CD4-positive, alpha-beta T cell treated with Interferon gamma for 1 hour (primary cell): ENCODE measurements at regions not wholly inside any gene's neighbourhood (a gene's known extent, or its start where the extent isn't known, plus 50 kb on each side); places are given as distances from the start of the nearest gene placed in this dataset.
"Not testable (repeated sequence)": the region's sequence is repeated elsewhere in the genome, so short reads cannot be mapped to it uniquely, and the experiment has no call there.

Source experiments
- DNase-seq: peaks from one replicate; pipeline ENCODE4 v3.0.0-alpha.2; 2020

DNA sequence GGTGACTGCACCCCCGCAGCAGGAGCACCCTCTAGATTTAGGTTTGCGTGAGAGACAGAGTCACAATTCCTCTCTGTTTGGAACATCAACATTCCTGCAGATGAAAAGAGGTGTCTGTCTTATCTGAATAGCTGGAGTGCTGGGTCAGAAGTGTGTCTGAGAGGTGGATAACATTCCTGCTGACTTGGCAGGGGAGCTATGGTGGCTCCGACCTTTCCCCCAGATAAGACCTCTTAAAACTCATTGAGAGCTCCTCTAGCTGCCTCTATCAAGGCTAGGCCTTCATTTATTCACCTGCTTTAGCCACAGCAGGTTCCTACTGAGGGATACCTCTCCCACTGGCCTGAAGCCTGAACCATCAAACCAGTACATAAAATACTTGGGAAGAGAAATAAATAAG lies 615.5 kb downstream of the LRRC70 start:
- no peak for DNase-seq

DNA sequence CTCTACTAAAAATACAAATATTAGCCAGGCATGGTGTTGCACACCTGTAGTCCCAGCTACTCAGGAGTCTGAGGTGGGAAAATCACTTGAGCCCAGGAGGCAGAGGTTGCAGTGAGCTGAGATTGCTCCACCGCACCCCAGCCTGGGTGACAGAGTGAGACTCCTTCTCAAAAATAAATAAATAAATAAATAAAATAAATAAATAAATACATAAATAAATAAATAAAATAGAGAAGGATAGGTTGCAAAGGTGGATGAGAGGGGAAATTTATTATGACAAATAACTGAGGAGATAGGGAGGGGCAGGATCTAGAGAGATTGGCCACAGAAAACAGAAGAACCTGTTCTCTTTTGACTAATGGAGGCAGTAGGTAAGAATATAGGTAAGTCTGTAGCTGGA lies 601.6 kb downstream of the LRRC70 start:
- DNase-seq = not testable (repeated sequence)

DNA sequence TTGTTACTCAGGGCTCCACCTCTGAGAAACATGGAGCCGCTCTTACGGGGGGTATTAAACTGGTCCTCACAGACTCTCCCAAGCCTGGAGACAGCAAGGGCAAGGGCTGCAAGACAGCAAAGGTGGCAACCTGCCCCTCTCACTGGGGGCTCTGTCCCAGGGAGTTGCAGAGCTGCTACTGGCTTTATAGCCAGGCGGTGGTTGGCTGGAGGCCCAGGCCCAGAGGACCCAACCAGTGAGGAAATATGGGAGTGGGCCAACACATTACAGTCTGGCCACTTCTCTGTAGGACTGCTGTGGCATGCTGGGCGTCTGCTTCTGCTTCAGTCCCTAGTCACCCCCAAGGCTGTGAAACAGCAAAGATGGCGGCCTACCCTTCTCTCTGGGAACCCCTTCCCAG lies 597.2 kb downstream of the LRRC70 start:
- no peak for DNase-seq

DNA sequence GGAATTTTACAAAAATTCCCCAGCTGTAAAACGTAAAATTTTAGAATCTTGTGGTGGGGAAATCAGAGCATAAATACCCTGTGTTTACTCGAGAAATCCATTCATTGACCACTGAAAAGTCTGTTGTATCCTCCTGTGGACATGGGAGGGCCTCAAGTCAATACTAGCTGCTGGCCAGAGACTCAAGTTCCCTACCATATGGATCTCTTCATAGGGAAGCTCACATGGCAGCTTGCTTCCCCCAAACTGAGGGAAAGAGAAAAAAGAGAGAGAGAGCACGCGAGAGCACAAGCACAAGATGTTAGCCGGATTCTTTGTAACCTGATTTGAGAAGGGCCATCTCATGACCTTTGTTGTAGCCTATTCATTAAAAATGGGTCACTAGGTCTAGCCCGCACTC lies 591.9 kb downstream of the LRRC70 start:
- DNase-seq = no peak

DNA sequence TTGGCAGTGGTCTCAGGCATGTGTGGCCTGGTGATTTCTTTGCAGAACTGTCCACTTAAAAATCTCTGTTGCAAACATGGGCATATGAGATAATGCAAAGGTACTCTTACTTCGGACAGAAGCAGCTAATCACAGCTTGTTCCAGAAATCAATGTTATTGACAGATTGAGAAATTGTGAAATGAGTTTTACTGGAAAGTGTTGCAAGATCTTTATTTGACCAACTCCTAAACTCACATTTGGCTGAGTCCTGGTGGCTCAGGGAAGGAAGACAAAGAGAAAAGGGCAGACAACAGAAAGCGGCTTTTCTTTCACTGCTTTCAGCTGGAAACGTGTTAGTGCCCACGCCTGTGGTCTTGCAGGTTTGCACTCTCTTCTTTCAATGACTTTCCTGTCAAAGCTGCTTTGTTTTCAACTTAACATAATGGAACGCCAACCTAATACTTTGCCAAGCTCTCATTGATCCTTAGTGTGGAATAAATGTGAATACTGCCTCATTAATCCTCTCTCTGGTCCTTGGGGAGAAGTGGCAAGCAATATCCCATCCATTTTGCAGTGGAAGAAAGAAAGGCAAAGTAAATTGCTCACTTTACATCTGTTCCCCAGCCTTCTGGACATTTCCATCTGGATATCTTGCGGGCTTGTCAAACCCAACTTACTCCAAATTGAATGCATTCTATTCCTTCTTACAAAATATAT lies 586.4 kb downstream of the LRRC70 start:
- DNase-seq = no peak

DNA sequence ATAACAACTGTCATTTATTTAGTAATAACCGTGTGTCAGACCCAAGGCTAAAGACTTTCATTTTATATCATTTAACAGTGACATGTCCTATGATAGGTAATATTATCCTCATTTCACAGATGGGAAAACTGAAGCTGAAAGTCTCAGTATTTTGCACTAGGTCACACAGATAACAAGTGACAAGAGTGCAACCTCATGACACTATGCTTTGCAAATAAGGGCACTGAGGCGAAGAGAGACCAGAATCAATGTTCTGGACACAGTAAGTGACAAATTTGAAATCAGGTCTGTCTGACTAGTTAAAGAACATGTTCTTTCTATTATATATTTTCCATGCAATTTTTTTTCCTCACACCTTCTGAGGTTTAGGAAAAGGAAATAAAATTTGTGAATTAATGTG lies 585.7 kb downstream of the LRRC70 start:
- DNase-seq = no peak

DNA sequence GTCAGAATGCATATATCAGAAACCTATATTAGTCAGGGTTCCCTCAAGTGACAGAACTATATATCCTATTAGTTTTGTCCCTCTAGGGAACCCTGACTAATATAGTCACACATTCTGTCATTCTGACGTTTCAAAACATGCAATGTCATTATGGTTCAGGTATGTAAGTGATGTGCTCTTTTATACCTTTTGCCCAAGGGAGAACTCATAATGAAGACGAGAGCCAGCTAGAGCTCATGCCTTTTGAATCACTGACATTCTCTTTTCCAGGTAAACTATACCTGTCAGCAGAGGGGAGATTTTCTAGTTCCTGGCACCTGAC lies 576.7 kb downstream of the LRRC70 start:
- DNase-seq = no peak

DNA sequence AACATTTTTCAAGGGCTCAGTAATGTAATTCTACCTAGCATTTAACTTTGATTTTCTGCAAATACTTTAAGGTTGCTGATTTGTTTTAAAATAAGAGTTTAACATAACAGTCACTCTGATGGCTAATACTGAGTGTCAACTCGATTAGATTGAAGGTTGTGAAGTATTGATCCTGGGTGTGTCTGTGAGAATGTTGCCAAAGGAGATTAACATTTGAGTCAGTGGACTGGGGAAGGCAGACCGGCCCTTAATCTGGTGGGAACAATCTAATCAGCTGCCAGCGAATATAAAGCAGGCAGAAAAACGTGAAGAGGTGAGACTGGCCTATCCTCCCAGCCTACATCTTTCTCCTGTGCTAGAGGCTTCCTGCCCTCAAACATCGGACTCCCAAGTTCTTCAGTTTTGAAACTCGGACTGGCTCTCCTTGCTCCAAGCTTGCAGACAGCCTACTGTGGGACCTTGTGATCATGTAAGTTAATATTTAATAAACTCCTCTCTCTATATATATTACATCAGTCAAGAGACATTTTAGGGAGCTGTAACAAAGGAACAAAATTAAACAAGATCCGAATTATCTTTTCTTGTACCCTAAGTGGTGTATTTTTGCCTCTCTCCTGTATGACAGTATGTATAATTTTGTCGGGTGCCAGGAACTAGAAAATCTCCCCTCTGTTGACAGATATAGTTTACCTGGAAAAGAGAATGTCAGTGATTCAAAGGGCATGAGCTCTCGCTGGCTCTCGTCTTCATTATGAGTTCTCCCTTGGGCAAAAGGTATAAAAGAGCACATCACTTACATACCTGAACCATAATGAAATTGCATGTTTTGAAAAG lies 576.1 kb downstream of the LRRC70 start:
- DNase-seq = no peak

DNA sequence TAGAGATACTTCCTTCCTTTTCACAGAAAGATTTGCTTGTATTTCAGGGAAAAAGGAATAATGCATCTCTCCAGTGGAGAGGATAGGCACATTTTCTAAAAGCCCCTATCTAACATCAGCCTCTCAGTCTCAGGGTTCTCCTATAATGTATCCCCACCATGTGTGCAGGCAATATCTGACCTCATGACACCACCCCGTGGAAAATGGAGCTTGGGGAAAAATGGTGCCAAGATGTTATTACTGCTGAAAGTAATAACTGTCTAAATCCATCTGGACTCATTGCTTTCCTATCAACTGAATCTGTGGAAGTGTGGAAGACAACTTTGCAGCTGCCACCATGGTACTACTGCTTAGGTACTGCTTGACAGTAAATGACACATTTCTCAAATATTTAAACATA lies 574.3 kb downstream of the LRRC70 start:
- DNase-seq = no peak

DNA sequence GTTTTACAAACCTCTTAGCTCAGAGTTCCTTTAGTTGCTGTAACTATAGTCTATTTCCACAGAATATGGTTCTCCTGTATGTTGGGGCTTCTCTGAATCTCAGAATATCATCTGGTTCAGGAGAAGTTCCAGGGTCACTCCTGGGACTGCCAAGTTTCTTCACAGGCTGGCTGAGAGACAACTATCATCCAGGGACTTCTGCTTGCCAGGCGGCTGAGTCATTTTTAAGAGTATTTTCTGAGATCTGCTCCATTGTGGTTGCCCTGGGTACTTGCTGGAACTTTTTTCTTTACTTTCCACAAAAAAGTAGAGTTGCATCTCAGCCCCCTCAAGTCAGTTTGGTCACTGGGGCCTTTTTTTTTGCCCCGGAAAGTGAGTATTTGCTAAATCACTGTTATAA lies 566.5 kb downstream of the LRRC70 start:
- no peak for DNase-seq

DNA sequence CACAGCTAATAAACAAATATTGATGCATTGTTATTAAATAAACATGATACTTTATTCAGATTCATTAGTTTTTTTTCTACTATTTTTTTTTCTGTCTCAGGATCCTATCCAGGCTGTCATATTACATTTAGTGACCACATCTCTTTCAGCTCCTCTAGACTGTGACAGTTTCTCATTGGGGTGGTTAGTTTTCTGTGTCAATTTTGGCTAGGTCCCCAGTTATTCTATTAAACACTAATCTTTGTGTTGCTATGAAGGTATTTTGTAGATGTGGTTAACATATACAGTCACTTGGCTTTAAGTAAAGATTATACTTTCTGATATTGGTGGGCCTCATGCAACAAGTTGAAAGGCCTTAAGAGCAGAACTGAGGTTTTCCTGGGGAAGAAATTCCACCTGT lies 563.0 kb downstream of the LRRC70 start:
- DNase-seq = no peak

DNA sequence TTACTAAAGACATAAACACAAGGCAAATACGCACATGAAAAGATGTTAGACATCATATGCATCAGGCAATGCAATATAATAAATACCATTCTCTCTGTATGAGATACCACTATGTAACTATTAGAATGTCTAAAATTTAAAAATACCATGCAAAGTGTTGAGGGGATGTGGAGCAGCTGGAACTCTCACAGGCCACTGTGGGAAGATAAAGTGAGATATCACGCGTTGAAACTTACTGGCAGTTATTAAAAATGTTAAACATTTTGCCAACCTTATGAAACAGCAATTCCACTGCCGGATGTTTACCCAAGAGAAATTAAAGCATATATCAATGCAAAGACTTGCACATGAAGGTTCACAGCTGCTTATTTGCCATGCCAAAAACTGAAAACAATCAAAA lies 556.7 kb downstream of the LRRC70 start:
- no peak for DNase-seq

DNA sequence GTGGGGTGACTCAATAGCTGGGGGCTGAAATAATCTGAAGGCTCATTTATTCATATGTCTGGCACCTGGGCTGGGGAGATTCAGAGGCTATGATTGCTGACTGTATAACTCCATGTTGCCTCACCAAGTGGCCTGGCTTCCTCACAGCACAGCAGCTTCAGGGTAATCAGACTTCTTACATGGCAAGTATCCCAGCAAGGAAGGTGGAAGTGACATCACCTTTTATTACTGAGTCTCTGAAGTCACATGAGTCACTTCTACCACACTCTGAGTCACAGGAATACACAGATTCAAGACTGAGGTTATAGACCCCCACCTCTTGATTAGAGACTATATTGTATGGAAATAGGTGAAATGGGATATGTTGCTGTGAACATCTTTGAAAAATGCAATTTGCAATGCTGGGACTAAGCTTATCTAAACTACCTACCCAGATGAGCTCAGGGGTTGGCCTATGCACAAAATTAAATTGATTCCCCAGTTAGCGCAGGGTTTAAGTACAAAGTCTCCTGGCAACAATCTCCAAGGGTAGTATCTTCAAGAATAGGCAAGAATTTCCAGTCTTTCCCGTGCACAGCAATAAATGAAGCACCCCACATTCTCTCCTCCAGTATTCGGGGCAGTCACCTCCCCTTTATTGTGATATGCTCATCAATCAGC lies 553.1 kb downstream of the LRRC70 start:
- no peak for DNase-seq

DNA sequence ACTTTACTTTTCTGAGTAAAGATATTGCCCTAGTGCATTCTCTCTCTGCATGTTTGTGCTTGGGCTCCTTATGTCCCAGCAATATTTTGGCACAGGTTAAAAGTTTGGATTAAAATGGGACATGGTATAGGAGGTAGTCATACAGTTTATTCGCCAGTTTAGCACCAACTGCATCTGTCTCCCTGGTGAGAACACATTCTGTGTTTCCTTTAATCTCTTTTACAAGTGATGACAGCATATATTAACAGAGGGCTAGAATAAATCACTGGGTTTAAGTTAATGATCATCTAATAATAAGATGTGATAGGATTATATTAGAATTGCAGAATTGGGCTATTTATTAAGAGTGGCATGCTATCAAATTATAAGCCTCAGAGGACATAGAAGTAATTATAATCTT lies 550.1 kb downstream of the LRRC70 start:
- no peak for DNase-seq

DNA sequence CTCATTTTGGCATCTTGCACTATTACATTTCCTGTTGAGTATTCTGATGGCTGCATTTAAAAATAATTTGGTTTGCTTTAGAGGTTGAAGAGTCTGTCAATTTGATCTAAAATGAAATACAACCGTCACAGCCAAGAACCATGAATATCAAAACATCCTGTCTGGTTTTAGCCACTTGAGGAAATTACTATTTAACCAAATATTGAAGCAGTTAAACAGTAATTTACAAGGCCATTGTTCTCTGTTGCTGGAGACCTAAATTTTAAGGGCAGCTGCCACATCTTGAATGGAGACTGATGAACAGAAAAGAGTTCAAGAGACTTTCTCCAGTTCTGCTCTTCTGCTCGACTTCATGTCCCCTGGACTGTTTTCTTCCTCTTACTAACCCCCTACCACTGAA lies 549.4 kb downstream of the LRRC70 start:
- no peak for DNase-seq

DNA sequence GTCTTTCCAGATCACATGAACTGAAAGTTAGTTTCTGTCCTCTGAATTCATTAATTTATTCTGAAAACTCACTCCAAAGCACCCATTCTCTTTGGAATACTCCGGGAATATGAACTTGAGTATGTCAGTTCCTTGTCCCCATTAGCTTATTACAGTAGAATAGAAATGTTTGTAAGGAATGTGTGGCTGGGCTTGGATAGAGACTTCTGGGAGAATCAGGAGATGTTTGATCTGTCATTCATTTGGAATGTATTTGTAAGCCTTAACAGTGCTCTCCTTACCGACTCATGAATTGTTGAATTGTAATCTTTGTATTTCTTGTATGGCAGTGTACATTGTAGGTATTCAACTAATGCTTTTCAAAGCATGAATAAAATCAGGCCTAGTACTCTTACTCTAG lies 548.4 kb downstream of the LRRC70 start:
- DNase-seq = no peak

DNA sequence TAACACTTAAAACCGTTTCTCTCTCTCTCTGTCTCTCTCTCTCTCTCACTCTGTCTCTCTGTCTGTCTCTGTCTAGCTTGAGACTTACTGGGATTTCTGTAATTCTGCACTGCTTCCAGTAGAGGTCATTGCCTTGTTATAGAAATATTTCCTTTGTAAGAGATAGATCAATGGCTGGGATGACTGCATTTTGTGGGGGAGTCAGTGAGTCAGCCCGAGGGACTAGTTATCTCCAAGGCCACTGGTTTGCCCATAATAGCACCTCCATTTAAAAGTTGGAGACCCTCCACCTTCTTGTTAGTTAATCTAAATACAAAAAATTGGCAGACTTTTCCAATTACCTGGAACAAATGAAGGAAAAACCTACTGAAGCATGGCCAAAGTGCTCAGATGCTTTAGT lies 547.2 kb downstream of the LRRC70 start:
- DNase-seq = no peak

DNA sequence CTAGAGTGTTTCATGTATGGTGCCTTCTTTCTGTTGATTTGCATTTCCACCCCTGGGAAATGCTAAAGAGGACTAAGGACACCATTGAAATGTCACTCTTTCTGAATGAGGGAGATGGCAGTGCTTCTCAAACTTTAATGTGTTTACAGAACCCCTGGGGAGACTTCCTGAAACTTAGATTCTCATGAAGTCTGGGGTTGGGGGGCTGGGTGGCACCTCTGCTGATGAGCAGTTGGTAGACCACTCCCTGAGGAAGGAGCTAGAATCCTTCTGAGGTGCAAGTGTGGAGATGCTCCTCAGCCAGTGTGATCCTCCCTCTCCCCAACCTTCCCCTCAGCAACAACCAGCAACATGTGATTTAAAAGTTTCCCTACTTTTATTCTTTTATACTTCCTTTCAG lies 546.8 kb downstream of the LRRC70 start:
- no peak for DNase-seq

DNA sequence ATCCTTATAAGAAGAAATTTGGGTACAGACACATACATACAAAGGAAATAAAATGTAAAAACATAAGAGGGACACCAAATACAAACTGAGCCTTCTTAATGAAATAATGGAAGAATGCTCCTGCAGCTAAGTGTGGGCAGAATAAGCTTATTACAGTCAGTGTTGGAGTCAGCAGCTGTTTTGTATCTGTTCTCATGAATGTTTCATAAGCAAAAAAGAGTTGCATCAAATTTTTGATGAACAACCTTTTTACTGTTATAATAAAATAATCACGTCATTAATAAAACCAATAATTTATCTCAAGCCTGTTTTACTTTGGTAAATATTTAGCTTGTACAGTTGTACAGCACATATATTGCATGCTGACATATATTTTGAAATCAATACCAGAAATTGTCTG lies 545.6 kb downstream of the LRRC70 start:
- DNase-seq = no peak

DNA sequence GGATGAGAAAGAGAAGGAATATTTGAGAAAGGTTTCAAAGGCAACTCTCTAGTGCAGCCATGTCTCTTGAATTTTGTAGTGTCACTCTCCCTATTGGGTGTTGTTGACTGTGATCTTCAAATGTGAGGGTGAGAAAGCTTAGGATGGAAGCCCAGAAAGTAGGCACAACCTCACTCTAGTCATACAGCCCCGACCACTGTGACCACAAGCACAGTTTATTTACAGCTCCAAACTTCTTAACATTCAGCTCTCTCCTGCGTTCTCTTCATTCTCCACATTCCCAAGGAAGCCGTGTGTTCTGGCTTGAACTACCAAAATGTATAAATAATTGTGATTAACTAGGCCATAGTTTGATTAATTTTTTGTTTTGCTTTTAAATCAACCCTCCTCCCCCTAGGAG lies 542.9 kb downstream of the LRRC70 start:
- no peak for DNase-seq

DNA sequence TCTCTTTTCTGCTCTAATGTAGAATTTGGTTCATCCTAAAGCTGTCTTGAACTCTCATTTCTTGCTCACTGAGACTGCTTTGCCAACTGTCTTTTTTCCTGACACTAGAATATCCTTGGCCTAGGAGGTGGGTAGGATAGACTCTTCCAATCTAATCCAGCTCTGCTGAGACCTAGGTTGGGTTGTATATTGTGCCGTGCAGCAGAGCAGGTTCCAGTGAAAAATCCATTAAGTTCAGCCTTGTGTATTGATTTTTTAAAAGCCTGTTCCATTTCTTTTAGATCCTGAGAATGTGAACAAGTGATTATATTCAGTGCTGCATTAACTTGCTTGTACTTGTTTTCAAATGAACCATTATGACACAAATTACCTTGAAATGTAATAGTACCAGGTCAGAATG lies 539.6 kb downstream of the LRRC70 start:
- no peak for DNase-seq

DNA sequence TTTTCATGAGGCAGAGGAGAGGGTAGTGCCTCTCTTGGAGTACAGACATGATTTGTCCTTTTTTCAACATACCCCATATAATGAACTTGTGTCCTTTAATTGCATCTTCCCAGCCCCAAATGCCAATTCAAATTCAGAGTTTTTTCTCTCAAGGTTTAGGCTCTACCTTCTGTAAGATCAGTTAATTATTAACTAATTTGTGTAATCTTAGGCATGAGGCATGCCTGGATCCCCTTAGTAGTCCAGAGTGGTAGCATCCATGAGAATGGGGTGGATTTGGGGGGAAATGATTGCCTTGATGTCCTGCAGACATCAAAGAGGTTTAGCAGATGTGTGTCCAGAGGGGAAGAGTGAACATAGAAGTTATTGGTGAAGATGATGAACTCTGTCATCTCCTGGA lies 533.3 kb downstream of the LRRC70 start:
- no peak for DNase-seq

DNA sequence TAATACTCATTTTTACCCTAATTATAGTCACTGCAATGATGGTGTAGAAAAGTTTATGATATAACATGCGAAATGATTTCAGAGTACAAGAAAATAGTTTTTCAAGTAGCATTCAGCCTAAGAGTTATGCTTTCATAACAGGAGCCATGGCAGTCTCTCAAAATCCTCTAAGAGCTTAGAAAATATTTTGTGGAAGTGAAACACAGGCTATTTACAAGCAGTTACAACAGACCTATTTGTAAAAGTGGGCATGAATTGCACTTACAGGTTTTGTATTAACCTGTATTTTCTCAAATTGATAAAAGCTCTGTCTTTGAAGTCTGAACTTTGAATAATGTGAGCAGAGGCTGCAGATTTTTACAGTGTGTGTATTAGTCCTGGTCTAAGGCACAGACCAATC lies 523.3 kb downstream of the LRRC70 start:
- no peak for DNase-seq

DNA sequence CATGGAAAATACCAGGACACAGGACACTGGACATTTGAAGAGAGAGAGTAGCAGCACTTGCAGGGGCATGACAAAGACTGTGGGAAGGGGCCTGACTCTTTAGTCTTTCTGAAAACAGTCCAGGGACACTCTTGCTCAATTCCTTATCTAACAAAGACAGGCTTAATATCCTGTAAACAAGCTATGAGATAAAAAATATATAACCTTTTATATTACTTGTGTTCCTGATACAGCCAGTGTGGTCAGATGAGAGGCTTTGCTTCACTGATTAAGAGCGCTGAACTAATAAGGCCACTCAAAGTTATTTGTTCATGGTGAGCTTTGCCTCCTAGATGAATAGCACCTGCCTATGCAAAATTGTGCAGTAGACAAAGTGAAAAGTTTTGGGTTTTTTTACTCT lies 518.7 kb downstream of the LRRC70 start:
- DNase-seq = no peak
